ENCODE measurements at regions not wholly inside any gene's neighbourhood (a gene's known extent, or its start where the extent isn't known, plus 50 kb on each side); places are given as distances from the start of the nearest gene placed in this dataset.

DNA sequence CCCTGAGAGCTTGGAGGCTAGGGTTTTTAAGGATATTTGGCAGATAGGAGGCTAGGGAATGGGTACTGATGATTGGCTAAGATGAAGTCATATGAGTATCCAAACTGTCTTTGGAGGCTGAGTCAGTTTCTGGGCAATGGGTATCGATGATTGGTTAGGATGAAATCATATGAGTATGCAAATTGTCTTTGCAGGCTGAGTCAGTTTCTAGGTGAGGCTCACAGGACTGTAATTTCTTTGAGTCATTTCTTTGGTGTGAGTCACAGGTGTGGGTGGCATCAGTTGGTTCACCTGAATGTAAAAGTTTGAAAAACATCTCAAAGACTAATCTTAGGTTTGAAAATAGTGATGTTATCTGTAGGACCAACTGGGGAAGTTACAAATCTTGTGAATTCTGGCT is 1068.0 kb downstream of the NR2F1-AS1 start:
- TF ChIP-seq CTCF (IDR thresholded peaks at IDR 0.05; ENCODE audit: low read depth, low read length, poor library complexity, severe bottlenecking) (no peak), EZH2phosphoT487 (IDR thresholded peaks at IDR 0.05; ENCODE audit: borderline replicate concordance, low read length) (no peak)

Measured in DOHH2 (cell line).